GM23338 (cell line): ENCODE measurements at regions not wholly inside any gene's neighbourhood (a gene's known extent, or its start where the extent isn't known, plus 50 kb on each side); places are given as distances from the start of the nearest gene placed in this dataset.

ENCODE experiments used
- ATAC-seq: fragments of 200-7000 bp; cut with Tn5 transposase; 3 replicates; pipeline ENCODE4 v1.9.1; 2020
- DNase-seq: peaks from one replicate; pipeline ENCODE4 v3.0.0-alpha.2; 2015; ENCODE audit warnings: low spot score
- H2AFZ ChIP-seq: fragments of 200-600 bp; sonication (generic); 2 replicates; pipeline ENCODE4 v1.8.0; 2016; ENCODE audit warnings: antibody characterized with exemption, mild to moderate bottlenecking, moderate library complexity
- H3F3A ChIP-seq: fragments of 200-600 bp; sonication (generic); replicated peaks from 2 replicates; pipeline ENCODE4 v1.8.0; 2017; ENCODE audit warnings: antibody characterized with exemption, mixed run types, low read depth
- H3K27ac ChIP-seq: fragments of 200-600 bp; sonication (generic); 2 replicates; pipeline ENCODE4 v1.6.1; 2016; ENCODE audit warnings: low read depth
- H3K27me3 ChIP-seq: fragments of 200-600 bp; sonication (generic); 2 replicates; pipeline ENCODE4 v1.8.0; 2016; ENCODE audit warnings: mild to moderate bottlenecking, mixed run types, moderate library complexity; ENCODE audit not compliant: insufficient read depth
- H3K36me3 ChIP-seq: fragments of 200-600 bp; sonication (generic); 2 replicates; pipeline ENCODE4 v1.8.0; 2016; ENCODE audit warnings: mild to moderate bottlenecking; ENCODE audit not compliant: insufficient read depth
- H3K4me1 ChIP-seq: fragments of 200-600 bp; sonication (generic); 2 replicates; pipeline ENCODE4 v1.8.0; 2016; ENCODE audit warnings: mild to moderate bottlenecking, moderate library complexity; ENCODE audit not compliant: insufficient read depth
- H3K4me2 ChIP-seq: fragments of 200-600 bp; sonication (generic); 2 replicates; pipeline ENCODE4 v1.7.1; 2017; ENCODE audit warnings: mixed run types
- H3K4me3 ChIP-seq: fragments of 200-600 bp; sonication (generic); 2 replicates; pipeline ENCODE4 v1.6.1; 2016; ENCODE audit warnings: mixed run types
- H3K79me2 ChIP-seq: fragments of 200-600 bp; sonication (generic); replicated peaks from 2 replicates; pipeline ENCODE4 v1.8.0; 2017; ENCODE audit warnings: mild to moderate bottlenecking; ENCODE audit not compliant: insufficient read depth
- H3K9me2 ChIP-seq: fragments of 200-600 bp; sonication (generic); 2 replicates; pipeline ENCODE4 v1.8.0; 2017; ENCODE audit not compliant: insufficient read depth
- H4K20me1 ChIP-seq: fragments of 200-600 bp; sonication (generic); replicated peaks from 2 replicates; pipeline ENCODE4 v1.8.0; 2017; ENCODE audit warnings: mild to moderate bottlenecking; ENCODE audit not compliant: insufficient read depth
- H3K27ac Mint-ChIP-seq: 2 replicates; pipeline ENCODE4 v1.8.0; 2020; ENCODE audit warnings: inconsistent platforms, mild to moderate bottlenecking, moderate library complexity, mixed read lengths
- H3K27me3 Mint-ChIP-seq: 3 replicates; pipeline ENCODE4 v1.8.0; 2022; ENCODE audit warnings: low read depth, mild to moderate bottlenecking, moderate library complexity, mixed read lengths, inconsistent platforms; ENCODE audit not compliant: insufficient read depth, poor library complexity
- H3K36me3 Mint-ChIP-seq: 3 replicates; pipeline ENCODE4 v1.8.0; 2021; ENCODE audit warnings: low read depth, mild to moderate bottlenecking, inconsistent platforms, moderate library complexity, mixed read lengths
- H3K4me1 Mint-ChIP-seq: 3 replicates; pipeline ENCODE4 v1.8.0; 2020; ENCODE audit warnings: mild to moderate bottlenecking, inconsistent platforms, mixed read lengths
- H3K4me3 Mint-ChIP-seq: 3 replicates; pipeline ENCODE4 v1.8.0; 2021; ENCODE audit warnings: moderate library complexity, mild to moderate bottlenecking, inconsistent platforms, mixed read lengths
- H3K9me3 Mint-ChIP-seq: 3 replicates; pipeline ENCODE4 v1.8.0; 2020; ENCODE audit warnings: moderate library complexity, mild to moderate bottlenecking, inconsistent platforms, mixed read lengths
- CREB1 ChIP-seq: fragments of 250-450 bp; sonication (Bioruptor Pico); IDR thresholded peaks from 2 replicates; pipeline ENCODE4 v1.5.0; 2020; ENCODE audit warnings: low read depth, mild to moderate bottlenecking, moderate library complexity
- EZH2 ChIP-seq: fragments of 200-600 bp; sonication (generic); IDR thresholded peaks from one replicate; pipeline ENCODE4 v1.8.0; 2017; ENCODE audit warnings: antibody characterized with exemption, mild to moderate bottlenecking, low read depth; ENCODE audit not compliant: unreplicated experiment
- EZH2phosphoT487 ChIP-seq: fragments of 200-600 bp; sonication (generic); IDR thresholded peaks from one replicate; pipeline ENCODE4 v1.8.1; 2018; ENCODE audit warnings: antibody characterized with exemption; ENCODE audit not compliant: unreplicated experiment
- JUNB ChIP-seq: IDR thresholded peaks from one replicate; pipeline ENCODE4 v1.6.1; 2016; ENCODE audit warnings: antibody characterized with exemption; ENCODE audit not compliant: unreplicated experiment
- NANOG ChIP-seq: IDR thresholded peaks from 2 replicates; pipeline ENCODE4 v1.6.1; 2016; ENCODE audit warnings: antibody characterized with exemption, borderline replicate concordance
- POLR2AphosphoS5 ChIP-seq: IDR thresholded peaks from 2 replicates; pipeline ENCODE4 v1.6.1; 2016; ENCODE audit warnings: antibody characterized with exemption, low read depth
- STAT1 ChIP-seq: IDR thresholded peaks from one replicate; pipeline ENCODE4 v1.6.1; 2016; ENCODE audit warnings: antibody characterized with exemption; ENCODE audit not compliant: unreplicated experiment
- ZNF114 ChIP-seq: fragments of 250-450 bp; sonication (Bioruptor Pico); IDR thresholded peaks from 2 replicates; pipeline ENCODE4 v1.5.0; 2020; ENCODE audit warnings: mild to moderate bottlenecking, moderate library complexity
- ZNF331 ChIP-seq: fragments of 250-450 bp; sonication (Bioruptor Pico); IDR thresholded peaks from 2 replicates; pipeline ENCODE4 v1.5.0; 2020; ENCODE audit warnings: low read depth, mild to moderate bottlenecking, moderate library complexity
- TF ChIP-seq, protein P1 (sequence below): IDR thresholded peaks from 2 replicates; pipeline ENCODE4 v1.6.1; 2016; ENCODE audit warnings: antibody characterized with exemption
- TF ChIP-seq, protein P2 (sequence below): IDR thresholded peaks from one replicate; pipeline ENCODE4 v1.6.1; 2018; ENCODE audit warnings: antibody characterized with exemption; ENCODE audit not compliant: unreplicated experiment
- TF ChIP-seq, protein P3 (sequence below): fragments of 250-450 bp; sonication (Bioruptor Pico); IDR thresholded peaks from 2 replicates; pipeline ENCODE4 v1.5.0; 2020; ENCODE audit warnings: mild to moderate bottlenecking, moderate library complexity
- TF ChIP-seq, protein P4 (sequence below), 2 experiments: fragments of 200-600 bp in 1 of 2; sonication (generic) in 1 of 2; conservative IDR thresholded peaks; 2 replicates each; pipeline versions ENCODE4 v1.5.1 to v1.6.1; 2016 to 2017; ENCODE audit warnings: antibody characterized with exemption in 2 of 2, low read depth in 2 of 2, mild to moderate bottlenecking in 2 of 2, moderate library complexity in 1 of 2

DNA sequence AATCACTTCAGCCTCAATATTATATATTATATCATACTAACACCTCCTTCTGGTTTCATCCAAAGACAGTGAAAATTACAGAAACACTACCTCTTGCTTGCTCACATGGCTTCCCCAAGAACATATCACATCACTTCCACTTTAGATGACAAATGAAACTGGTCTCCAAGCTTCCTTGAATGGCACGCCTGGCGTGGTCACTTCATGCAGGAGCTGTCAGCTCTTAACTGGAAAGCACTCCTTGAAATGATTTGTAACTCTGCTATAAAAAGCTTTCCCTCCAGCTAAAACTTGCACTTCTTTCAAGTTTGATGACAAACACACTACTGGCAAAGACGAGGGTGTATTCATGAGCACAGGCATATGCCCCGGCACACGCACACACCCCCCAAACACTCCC is 84.1 kb upstream of the INHBA start:
- H3K4me1 ChIP-seq: no peaks in the 10 kb centered on the region
- no peak for ATAC-seq
- H2AFZ ChIP-seq: no peak overlapping the region
- no peak overlapping the region for H3K4me3 ChIP-seq
- no peaks in the 10 kb centered on the region for H3K36me3 Mint-ChIP-seq
- H4K20me1 ChIP-seq: no peaks in the 10 kb centered on the region
- no peaks in the 10 kb centered on the region for H3K4me1 Mint-ChIP-seq
- no peak overlapping the region for H3K27ac Mint-ChIP-seq
- H3K79me2 ChIP-seq: no peaks in the 10 kb centered on the region
- H3K4me3 Mint-ChIP-seq: no peak overlapping the region
- H3K27me3 ChIP-seq: no peaks in the 10 kb centered on the region
- no peak overlapping the region for H3K4me2 ChIP-seq
- 0 out of 2 replicates have a peak, but pooled peaks cover 9% of the 10 kb centered on the region for H3K9me2 ChIP-seq
- no peaks in the 10 kb centered on the region for H3K9me3 Mint-ChIP-seq
- no peak for DNase-seq
- peaks cover 2% of the 10 kb centered on the region for H3K27me3 Mint-ChIP-seq
- TF ChIP-seq JUNB (no peak), POLR2AphosphoS5 (no peak), STAT1 (no peak), CREB1 (no peak), EZH2phosphoT487 (no peak), NANOG (no peak), ZNF114 (CRISPR knock-in tag) (no peak), ZNF331 (no peak), EZH2 (no peak)
- TF ChIP-seq, protein P1, sequence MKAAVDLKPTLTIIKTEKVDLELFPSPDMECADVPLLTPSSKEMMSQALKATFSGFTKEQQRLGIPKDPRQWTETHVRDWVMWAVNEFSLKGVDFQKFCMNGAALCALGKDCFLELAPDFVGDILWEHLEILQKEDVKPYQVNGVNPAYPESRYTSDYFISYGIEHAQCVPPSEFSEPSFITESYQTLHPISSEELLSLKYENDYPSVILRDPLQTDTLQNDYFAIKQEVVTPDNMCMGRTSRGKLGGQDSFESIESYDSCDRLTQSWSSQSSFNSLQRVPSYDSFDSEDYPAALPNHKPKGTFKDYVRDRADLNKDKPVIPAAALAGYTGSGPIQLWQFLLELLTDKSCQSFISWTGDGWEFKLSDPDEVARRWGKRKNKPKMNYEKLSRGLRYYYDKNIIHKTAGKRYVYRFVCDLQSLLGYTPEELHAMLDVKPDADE: no peak
- TF ChIP-seq, protein P2, sequence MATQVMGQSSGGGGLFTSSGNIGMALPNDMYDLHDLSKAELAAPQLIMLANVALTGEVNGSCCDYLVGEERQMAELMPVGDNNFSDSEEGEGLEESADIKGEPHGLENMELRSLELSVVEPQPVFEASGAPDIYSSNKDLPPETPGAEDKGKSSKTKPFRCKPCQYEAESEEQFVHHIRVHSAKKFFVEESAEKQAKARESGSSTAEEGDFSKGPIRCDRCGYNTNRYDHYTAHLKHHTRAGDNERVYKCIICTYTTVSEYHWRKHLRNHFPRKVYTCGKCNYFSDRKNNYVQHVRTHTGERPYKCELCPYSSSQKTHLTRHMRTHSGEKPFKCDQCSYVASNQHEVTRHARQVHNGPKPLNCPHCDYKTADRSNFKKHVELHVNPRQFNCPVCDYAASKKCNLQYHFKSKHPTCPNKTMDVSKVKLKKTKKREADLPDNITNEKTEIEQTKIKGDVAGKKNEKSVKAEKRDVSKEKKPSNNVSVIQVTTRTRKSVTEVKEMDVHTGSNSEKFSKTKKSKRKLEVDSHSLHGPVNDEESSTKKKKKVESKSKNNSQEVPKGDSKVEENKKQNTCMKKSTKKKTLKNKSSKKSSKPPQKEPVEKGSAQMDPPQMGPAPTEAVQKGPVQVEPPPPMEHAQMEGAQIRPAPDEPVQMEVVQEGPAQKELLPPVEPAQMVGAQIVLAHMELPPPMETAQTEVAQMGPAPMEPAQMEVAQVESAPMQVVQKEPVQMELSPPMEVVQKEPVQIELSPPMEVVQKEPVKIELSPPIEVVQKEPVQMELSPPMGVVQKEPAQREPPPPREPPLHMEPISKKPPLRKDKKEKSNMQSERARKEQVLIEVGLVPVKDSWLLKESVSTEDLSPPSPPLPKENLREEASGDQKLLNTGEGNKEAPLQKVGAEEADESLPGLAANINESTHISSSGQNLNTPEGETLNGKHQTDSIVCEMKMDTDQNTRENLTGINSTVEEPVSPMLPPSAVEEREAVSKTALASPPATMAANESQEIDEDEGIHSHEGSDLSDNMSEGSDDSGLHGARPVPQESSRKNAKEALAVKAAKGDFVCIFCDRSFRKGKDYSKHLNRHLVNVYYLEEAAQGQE: no peak
- TF ChIP-seq, protein P3, sequence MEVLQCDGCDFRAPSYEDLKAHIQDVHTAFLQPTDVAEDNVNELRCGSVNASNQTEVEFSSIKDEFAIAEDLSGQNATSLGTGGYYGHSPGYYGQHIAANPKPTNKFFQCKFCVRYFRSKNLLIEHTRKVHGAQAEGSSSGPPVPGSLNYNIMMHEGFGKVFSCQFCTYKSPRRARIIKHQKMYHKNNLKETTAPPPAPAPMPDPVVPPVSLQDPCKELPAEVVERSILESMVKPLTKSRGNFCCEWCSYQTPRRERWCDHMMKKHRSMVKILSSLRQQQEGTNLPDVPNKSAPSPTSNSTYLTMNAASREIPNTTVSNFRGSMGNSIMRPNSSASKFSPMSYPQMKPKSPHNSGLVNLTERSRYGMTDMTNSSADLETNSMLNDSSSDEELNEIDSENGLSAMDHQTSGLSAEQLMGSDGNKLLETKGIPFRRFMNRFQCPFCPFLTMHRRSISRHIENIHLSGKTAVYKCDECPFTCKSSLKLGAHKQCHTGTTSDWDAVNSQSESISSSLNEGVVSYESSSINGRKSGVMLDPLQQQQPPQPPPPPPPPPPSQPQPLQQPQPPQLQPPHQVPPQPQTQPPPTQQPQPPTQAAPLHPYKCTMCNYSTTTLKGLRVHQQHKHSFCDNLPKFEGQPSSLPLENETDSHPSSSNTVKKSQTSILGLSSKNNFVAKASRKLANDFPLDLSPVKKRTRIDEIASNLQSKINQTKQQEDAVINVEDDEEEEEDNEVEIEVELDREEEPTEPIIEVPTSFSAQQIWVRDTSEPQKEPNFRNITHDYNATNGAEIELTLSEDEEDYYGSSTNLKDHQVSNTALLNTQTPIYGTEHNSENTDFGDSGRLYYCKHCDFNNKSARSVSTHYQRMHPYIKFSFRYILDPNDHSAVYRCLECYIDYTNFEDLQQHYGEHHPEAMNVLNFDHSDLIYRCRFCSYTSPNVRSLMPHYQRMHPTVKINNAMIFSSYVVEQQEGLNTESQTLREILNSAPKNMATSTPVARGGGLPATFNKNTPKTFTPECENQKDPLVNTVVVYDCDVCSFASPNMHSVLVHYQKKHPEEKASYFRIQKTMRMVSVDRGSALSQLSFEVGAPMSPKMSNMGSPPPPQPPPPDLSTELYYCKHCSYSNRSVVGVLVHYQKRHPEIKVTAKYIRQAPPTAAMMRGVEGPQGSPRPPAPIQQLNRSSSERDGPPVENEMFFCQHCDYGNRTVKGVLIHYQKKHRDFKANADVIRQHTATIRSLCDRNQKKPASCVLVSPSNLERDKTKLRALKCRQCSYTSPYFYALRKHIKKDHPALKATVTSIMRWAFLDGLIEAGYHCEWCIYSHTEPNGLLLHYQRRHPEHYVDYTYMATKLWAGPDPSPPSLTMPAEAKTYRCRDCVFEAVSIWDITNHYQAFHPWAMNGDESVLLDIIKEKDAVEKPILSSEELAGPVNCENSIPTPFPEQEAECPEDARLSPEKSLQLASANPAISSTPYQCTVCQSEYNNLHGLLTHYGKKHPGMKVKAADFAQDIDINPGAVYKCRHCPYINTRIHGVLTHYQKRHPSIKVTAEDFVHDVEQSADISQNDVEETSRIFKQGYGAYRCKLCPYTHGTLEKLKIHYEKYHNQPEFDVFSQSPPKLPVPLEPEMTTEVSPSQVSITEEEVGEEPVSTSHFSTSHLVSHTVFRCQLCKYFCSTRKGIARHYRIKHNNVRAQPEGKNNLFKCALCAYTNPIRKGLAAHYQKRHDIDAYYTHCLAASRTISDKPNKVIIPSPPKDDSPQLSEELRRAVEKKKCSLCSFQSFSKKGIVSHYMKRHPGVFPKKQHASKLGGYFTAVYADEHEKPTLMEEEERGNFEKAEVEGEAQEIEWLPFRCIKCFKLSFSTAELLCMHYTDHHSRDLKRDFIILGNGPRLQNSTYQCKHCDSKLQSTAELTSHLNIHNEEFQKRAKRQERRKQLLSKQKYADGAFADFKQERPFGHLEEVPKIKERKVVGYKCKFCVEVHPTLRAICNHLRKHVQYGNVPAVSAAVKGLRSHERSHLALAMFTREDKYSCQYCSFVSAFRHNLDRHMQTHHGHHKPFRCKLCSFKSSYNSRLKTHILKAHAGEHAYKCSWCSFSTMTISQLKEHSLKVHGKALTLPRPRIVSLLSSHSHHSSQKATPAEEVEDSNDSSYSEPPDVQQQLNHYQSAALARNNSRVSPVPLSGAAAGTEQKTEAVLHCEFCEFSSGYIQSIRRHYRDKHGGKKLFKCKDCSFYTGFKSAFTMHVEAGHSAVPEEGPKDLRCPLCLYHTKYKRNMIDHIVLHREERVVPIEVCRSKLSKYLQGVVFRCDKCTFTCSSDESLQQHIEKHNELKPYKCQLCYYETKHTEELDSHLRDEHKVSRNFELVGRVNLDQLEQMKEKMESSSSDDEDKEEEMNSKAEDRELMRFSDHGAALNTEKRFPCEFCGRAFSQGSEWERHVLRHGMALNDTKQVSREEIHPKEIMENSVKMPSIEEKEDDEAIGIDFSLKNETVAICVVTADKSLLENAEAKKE (CRISPR knock-in tag): no peak
- TF ChIP-seq, protein P4, sequence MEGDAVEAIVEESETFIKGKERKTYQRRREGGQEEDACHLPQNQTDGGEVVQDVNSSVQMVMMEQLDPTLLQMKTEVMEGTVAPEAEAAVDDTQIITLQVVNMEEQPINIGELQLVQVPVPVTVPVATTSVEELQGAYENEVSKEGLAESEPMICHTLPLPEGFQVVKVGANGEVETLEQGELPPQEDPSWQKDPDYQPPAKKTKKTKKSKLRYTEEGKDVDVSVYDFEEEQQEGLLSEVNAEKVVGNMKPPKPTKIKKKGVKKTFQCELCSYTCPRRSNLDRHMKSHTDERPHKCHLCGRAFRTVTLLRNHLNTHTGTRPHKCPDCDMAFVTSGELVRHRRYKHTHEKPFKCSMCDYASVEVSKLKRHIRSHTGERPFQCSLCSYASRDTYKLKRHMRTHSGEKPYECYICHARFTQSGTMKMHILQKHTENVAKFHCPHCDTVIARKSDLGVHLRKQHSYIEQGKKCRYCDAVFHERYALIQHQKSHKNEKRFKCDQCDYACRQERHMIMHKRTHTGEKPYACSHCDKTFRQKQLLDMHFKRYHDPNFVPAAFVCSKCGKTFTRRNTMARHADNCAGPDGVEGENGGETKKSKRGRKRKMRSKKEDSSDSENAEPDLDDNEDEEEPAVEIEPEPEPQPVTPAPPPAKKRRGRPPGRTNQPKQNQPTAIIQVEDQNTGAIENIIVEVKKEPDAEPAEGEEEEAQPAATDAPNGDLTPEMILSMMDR (conservative IDR thresholded peaks at IDR 0.05; ENCODE audit: low read depth in 2 of 2): no peak
- H3K27ac ChIP-seq: no peak overlapping the region
- no peaks in the 10 kb centered on the region for H3K36me3 ChIP-seq
- no peaks in the 10 kb centered on the region for H3F3A ChIP-seq
